ENCODE measurements at regions not wholly inside any gene's neighbourhood (a gene's known extent, or its start where the extent isn't known, plus 50 kb on each side); places are given as distances from the start of the nearest gene placed in this dataset.

GRCh38 chr13:66036024-66036614 lies 1194.0 kb downstream of the PCDH9 start:
- TF ChIP-seq PPARA (CRISPR knock-in tag; IDR thresholded peaks at IDR 0.05; ENCODE audit: borderline replicate concordance) (no peak), ZNF70 (CRISPR knock-in tag; IDR thresholded peaks at IDR 0.05) (no peak), ESRRG (CRISPR knock-in tag; IDR thresholded peaks at IDR 0.05) (no peak), GLIS3 (CRISPR knock-in tag; IDR thresholded peaks at IDR 0.05) (no peak), TOX (CRISPR knock-in tag; IDR thresholded peaks at IDR 0.05; ENCODE audit: borderline replicate concordance) (no peak), ZFP3 (CRISPR knock-in tag; IDR thresholded peaks at IDR 0.05) (no peak), SNAI2 (CRISPR knock-in tag; IDR thresholded peaks at IDR 0.05) (no peak), ZNF565 (CRISPR knock-in tag; conservative IDR thresholded peaks at IDR 0.05; ENCODE audit: low read depth) (no peak), ZC3H10 (CRISPR knock-in tag; IDR thresholded peaks at IDR 0.05) (no peak), TCF4 (CRISPR knock-in tag; IDR thresholded peaks at IDR 0.05; ENCODE audit: borderline replicate concordance) (no peak)
- TF ChIP-seq, protein P1, sequence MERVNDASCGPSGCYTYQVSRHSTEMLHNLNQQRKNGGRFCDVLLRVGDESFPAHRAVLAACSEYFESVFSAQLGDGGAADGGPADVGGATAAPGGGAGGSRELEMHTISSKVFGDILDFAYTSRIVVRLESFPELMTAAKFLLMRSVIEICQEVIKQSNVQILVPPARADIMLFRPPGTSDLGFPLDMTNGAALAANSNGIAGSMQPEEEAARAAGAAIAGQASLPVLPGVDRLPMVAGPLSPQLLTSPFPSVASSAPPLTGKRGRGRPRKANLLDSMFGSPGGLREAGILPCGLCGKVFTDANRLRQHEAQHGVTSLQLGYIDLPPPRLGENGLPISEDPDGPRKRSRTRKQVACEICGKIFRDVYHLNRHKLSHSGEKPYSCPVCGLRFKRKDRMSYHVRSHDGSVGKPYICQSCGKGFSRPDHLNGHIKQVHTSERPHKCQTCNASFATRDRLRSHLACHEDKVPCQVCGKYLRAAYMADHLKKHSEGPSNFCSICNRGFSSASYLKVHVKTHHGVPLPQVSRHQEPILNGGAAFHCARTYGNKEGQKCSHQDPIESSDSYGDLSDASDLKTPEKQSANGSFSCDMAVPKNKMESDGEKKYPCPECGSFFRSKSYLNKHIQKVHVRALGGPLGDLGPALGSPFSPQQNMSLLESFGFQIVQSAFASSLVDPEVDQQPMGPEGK (CRISPR knock-in tag; IDR thresholded peaks at IDR 0.05; ENCODE audit: borderline replicate concordance): no peak
